ENCODE measurements at regions not wholly inside any gene's neighbourhood (a gene's known extent, or its start where the extent isn't known, plus 50 kb on each side); places are given as distances from the start of the nearest gene placed in this dataset.
"Not testable (repeated sequence)": the region's sequence is repeated elsewhere in the genome, so short reads cannot be mapped to it uniquely, and the experiment has no call there.

DNA sequence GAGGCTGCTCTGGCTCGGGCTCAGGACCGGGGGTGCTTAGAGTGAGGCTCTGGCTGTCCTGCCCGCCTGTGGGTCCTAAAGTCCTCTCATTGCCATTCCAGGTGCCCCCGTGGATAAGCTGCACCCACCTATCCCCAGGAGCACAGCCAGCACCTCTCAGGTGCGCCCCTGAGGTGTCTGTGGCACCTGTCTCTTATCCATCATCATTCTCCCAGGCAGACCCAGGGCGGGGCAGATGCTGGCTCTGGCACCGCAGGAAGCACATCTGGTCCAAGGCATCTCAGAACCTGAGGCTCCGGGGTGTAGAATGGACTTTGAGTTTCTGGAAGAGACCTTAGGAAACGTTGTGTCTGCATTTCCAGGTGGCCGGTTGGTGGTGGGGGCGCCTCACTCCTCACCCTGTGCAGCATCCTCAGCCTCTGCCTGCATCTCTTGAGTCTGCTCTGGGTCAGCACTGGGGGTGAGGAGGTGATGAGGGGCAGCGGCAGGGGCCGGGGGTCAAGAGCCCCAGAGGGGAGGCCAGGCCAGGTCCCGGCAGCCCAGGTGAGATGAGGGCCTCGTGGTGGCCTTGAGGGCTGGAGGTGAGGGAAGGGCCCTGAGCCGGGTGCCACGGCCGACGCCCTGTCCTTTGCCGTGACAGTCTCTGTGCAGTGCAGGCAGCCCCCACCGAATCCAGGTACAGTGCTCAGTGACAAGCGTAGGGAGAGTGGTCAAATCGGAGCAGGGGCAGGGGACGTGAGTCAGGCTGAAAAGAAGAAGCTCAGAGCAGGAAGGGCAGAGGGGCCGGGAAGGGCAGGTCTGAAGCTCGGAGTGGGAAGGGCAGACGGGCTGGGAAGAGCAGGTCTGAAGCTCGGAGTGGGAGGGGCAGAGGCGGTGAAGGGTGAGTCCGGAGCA lies 173.5 kb downstream of the NPIPB11 start:
- in situ Hi-C loops (cut with HindIII; ENCODE audit: low pct_unique_long_range_greater_than_20kb, low sequenced_read_pairs), result no loop called here
- no peak for TF ChIP-seq JUND (IDR thresholded peaks at IDR 0.05; ENCODE audit: low read depth)
- no peak for DNase-seq (ENCODE audit: low read depth in 1 of 2, low spot score in 1 of 2)

DNA sequence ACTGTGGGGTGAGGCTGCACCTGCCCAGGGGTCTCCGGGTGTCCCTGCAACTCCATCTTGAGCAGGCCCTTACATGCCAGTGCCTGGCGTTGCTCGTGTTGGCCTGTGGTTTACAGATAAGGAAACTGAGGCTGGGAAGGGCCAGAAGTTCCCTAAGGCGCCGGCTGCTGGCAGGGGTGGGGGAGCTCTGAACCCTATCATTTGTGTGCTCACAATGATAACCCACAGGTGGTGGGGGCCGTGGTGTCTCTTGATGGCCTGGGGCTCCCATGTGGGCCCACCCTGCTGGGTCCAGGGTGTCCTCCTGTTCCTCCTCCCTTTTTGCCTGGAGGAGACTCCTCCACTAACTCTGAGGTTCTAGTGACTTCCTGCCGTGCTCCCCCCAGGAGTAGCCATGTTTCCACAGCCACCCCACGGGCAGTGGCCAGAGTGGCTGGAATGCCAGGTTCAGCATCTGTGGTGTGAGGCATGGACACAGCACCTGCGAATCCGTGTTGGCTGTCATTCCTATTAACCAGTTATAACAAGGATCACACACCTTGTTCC lies 174.3 kb downstream of the NPIPB11 start:
- DNase-seq (ENCODE audit: low read depth in 1 of 2, low spot score in 1 of 2); in situ Hi-C loops (cut with HindIII; ENCODE audit: low pct_unique_long_range_greater_than_20kb, low sequenced_read_pairs): not testable (repeated sequence)

DNA sequence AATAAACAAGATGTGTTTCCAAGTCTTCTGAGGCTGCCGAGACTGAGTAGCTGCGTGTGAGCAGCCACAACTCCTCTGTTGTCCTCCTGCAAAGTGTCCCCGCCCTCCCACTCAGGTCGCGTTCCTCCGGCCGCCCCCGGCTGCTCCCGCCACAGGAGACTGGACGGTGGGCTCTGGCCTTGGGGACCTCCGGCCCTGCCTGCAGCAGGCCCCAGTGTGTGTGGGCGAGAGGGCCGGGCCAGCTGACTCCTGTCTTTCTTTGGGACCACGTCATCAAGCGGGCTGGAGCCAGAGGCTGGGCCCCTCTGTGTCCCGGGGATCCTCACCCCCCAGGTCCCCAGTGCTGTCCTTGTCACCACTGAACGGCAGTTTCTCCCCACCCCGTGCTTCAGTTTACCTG lies 175.3 kb downstream of the NPIPB11 start:
- DNase-seq (ENCODE audit: low read depth in 1 of 2, low spot score in 1 of 2), result no peak
- in situ Hi-C loops (cut with HindIII; ENCODE audit: low pct_unique_long_range_greater_than_20kb, low sequenced_read_pairs), result no loop called here
- TF ChIP-seq JUND (IDR thresholded peaks at IDR 0.05; ENCODE audit: low read depth), result no peak

DNA sequence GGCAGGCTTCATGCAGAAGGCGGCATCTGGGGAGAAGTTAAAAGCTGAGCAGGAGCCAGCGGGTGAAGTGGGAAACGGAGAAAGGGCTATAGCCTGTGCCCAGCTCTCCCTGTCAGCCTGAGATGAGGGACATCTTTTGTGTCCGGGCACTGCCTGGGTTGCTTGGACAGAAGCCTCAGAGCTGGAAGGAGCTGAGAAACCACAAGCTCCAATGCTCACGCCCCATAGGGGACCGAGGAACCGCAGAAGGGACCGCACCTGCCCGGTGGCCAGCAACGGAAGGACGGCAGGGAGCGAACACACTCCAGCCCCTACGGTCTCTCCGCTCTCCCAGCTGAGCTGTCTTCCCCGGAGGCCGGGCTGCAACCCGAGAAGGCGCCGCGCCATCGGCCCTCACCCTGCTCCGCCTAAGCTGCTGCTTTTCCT lies 175.8 kb downstream of the NPIPB11 start:
- in situ Hi-C loops (cut with HindIII; ENCODE audit: low pct_unique_long_range_greater_than_20kb, low sequenced_read_pairs), result no loop called here
- DNase-seq (ENCODE audit: low read depth in 1 of 2, low spot score in 1 of 2), result no peak
- TF ChIP-seq JUND (IDR thresholded peaks at IDR 0.05; ENCODE audit: low read depth), result no peak

DNA sequence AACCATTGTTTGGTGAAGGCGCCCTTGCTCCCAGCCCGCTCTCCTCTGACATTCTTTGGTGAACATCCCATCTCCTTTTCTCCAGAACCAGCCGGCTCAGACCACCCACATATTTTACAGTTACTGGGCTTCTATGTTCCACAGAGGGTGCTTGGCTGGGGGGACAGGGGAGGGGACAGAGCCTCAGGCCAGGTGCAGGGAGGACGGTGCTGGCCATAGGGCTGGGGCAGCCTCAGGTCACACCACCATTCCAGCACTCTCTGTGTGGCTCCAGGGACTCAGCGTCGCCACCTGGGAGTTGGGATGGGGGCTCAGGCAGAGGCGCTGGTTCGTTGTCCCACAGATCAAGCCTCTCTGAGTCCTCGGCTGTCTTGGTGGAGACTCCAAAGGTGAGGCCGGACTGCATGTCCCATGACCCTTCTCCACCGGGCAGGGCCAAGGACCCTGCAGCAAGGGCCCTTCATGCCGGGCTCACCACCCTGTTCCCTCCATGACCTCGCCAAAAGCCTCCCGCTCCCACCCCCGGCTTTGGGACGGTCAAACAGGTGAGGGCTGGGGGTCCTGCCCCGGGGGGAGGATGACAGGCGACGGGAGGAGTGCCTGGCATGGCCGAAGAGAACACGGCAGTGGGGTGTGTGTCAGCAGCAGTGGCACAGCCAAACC lies 176.4 kb downstream of the NPIPB11 start:
- in situ Hi-C loops (cut with HindIII; ENCODE audit: low pct_unique_long_range_greater_than_20kb, low sequenced_read_pairs), result not testable (repeated sequence)

DNA sequence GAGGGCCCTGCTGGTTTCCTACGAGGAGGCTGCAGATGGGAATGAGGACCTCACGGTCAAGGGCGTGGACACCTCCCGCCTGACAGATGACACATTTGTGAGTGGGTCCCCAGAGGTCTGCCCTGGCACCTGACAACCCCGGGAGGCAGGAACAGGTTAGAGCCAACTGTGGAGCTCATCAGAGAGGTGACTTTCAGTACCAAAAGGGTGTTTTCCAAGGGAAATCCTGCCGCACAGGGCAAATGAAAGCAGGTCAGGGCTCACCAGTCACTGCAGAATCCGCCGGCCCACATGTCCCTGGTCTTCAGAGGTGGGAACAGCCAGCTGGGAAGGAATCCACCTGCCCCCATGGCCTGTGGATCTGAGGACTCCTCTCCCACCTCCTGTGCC lies 176.9 kb downstream of the NPIPB11 start:
- in situ Hi-C loops (cut with HindIII; ENCODE audit: low pct_unique_long_range_greater_than_20kb, low sequenced_read_pairs); DNase-seq (ENCODE audit: low read depth in 1 of 2, low spot score in 1 of 2): not testable (repeated sequence)

More for the DNA sequence above, 176.4 kb downstream of the NPIPB11 start:
- DNase-seq (ENCODE audit: low read depth in 1 of 2, low spot score in 1 of 2), result not testable (repeated sequence)

DNA sequence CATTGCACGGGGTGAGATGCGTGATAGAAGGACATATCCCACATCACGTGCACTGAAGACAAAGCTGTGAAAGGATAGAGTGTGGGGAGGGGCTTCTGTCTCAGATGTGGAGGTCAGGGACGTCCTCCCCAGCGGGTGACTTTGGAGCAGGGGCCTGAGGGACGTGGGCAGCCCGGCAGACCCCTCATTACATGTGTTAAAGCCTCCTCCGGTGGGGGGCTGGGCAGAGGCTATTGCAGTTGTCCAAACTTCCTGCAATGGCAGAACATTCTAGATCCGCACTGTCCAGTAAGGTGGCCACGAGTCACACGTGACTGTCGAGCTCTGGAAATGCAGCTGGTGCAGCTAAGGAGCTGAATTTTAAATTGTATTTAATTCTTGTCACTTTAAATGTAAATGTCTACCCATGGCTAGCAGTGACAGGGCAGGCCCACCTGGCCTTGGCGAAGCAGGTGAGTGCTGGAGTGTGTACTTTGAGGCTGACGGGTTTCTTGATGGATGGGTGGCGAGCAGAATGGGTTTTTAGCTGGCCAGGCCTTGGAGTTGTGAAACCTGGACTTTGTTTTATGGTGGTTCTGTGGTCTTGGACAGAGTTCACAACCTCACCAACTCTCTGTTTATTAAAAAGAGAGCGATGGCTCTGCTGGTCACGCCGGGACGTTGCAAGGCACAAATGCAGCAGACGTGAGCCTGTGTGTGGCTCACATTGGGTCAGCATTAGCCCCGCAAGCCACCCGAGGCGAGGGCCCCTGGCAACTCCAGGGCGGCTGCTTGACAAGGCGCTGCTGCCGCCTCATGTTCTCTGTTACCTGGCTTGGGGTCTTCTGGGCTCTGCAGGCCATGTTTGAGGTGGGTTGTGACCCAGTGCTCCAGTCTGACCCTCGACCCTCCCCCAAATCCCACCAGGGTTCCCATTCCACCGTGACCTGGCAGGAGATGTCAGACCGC lies 177.6 kb downstream of the NPIPB11 start:
- in situ Hi-C loops (cut with HindIII; ENCODE audit: low pct_unique_long_range_greater_than_20kb, low sequenced_read_pairs); DNase-seq (ENCODE audit: low read depth in 1 of 2, low spot score in 1 of 2): not testable (repeated sequence)

DNA sequence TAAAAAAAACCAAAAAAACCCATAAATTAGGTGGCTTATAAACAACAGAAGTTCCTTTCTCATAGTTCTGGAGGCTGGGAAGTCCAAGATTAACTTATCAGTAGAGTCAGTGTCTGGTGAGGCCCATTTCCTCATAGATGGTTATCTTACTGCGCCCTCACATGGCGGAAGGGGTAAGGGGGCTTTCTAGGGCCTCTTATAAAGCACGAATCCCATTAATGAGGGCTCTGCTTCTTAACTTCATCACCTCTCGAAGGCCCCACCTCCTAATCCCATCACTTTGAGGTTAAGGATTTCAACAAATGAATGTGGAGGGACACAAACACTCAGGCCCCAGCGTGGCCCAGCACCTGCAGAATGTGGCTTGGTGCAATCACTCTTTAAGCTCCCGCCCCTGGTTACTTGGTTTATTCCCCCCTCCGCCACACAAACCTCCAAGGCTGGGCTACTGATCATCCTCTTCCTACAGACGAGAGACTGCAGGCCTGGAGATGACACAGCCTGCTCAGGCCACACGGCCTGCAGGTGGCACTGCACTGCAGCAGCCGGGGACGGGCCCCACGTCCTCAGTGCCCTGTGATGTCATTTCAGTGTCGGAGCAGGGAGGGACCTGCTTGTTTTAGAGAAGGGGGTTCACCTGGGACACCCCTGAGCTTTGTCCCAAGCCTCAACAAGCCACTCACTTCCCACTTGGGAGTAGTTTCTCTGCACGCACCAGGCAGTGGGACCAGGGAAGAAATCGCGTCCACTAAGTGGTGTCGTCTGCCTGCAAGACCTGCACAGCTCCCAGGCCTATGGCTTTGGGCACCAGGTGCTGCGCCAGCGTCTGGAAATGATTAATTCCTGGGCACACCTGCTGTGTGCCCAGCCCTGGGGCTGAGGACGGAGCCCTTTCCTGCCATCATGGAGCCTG lies 178.5 kb downstream of the NPIPB11 start:
- in situ Hi-C loops (cut with HindIII; ENCODE audit: low pct_unique_long_range_greater_than_20kb, low sequenced_read_pairs), result not testable (repeated sequence)
- DNase-seq (ENCODE audit: low read depth in 1 of 2, low spot score in 1 of 2), result peak in 1 of 2 experiments; percentile 75

DNA sequence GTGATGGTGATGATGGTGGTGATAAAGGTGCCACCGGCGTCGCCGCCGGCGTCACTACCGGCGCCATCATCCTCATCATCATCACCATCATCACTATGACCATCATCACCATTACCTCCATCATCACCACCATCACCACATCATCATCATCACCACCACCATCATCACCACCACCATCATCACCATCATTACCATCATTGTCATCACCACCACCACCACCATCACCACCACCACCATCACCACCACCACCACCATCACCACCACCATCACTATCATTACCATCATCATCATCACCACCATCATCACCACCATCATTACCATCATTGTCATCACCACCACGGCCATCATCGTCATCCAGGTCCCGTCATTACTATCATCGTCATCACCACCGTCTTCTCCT lies 179.7 kb downstream of the NPIPB11 start:
- DNase-seq (ENCODE audit: low read depth in 1 of 2, low spot score in 1 of 2), result no peak
- TF ChIP-seq JUND (IDR thresholded peaks at IDR 0.05; ENCODE audit: low read depth), result no peak
- in situ Hi-C loops (cut with HindIII; ENCODE audit: low pct_unique_long_range_greater_than_20kb, low sequenced_read_pairs), result no loop called here

DNA sequence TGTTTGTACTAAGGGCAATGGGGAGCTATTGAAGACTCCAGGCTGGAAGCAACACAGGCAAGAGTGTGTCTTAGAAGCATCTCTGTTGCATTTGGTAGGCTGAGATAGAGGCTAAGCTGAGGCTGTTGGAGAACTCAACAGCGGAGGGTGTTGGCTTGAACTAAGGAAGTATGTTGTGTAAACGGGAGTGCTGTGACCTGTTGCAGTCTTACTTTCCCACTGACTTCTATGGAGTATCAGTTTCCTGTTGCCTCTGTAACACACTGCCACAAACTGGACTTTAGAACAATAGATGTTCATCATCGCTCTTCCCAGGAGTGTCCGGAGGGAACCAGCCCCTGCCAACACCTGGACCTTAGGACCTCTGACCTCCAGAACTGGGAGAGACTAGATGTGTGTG lies 181.8 kb downstream of the NPIPB11 start:
- in situ Hi-C loops (cut with HindIII; ENCODE audit: low pct_unique_long_range_greater_than_20kb, low sequenced_read_pairs); DNase-seq (ENCODE audit: low read depth in 1 of 2, low spot score in 1 of 2): not testable (repeated sequence)

DNA sequence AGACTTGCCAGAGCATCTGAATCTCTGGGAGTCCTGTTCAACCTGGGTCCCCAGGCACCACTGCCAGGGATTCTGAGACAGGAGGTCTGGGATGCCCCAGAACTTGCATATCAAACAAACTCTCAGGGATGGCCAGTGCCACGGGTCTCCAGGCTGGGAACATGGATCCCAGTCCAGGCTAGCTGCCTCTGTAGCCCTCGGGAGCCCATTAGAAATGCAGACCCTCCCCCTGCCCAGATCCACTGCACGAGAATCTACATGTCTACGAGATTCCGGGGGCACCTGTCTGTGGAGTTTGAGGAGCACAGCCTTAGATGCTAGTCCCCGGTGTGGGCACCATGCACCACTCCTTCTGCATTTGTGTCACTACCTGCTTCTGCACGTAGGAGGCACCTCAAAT lies 183.9 kb downstream of the NPIPB11 start:
- DNase-seq (ENCODE audit: low read depth in 1 of 2, low spot score in 1 of 2); in situ Hi-C loops (cut with HindIII; ENCODE audit: low pct_unique_long_range_greater_than_20kb, low sequenced_read_pairs): not testable (repeated sequence)

DNA sequence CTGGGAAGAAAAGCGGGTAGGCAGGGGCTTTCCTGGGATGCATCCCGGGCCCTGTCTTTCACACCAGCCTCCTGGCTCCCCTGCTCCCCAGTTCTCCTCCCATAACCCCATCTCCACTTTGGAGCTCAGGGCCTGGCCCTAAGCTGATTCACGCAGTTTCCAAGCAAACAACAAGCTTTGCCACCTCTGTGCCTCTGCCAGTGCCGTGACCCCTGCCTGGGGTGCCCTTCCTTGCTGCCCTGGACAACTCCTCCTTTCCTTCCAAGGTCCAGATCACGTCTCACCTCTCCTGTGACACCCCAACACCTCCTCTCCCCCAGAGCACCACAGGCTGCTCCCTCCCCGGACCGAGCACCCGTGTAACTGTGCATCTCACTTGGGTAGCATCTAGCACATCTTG lies 184.5 kb downstream of the NPIPB11 start:
- DNase-seq (ENCODE audit: low read depth in 1 of 2, low spot score in 1 of 2); in situ Hi-C loops (cut with HindIII; ENCODE audit: low pct_unique_long_range_greater_than_20kb, low sequenced_read_pairs): not testable (repeated sequence)

DNA sequence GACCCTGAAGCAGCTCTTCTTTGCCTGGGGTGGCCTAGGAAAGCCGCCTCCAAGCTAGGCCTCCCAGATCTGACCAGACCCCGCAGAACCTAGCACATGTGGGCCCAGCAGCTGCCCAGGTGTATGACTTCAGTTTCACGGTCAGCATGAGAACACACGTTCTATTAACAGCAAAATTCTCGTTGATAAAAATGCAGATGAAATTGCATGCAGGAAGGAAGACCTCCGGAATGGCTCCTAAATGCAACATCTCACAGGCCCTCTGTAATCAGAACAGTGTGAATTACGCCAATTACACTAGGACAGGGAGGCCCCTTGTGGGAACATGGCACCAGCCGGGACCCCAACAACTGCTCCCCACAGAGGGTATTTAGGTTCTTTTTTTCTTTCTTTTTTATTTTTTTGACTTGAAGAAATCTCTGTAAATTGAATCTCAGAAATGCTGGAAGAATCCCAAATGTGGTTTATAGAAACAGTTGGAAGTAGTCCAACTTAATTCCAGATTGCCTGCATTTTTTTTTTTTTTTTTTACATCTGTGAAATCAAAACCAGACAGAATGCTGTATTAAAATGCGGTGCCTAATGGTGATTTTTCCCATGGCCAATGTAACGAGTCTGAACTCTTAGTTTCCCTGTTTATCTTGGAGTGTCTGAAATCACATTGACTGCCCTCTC lies 185.1 kb downstream of the NPIPB11 start:
- DNase-seq (ENCODE audit: low read depth in 1 of 2, low spot score in 1 of 2), result not testable (repeated sequence)

DNA sequence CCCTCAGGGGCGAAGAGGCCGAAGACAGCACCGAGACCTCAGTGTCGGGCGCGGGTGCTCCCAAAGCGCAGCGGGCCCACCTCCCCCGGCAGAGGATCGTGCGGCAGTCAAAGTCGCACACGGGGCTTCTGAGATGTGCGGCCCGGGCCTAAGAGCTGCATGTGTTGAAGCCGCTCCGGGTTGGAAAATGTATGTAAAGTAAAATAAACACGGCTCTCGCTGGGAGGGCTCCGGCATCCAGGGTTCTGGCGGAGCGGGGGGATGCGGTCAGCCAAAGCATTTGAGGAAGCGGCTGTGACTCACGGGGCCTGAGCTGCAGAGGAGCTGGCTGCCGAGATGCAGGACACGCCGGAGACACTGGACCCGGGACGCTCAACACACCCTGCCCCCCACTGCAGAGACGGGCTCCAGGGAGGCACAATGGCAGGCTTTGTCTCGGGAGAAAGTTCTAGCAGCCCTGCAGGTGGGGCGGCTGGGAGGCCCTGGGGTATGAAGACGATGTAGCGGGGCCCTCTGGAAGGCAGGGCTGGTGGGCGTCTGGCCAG lies 185.8 kb downstream of the NPIPB11 start:
- in situ Hi-C loops (cut with HindIII; ENCODE audit: low pct_unique_long_range_greater_than_20kb, low sequenced_read_pairs); DNase-seq (ENCODE audit: low read depth in 1 of 2, low spot score in 1 of 2): not testable (repeated sequence)

More for the DNA sequence above, 185.1 kb downstream of the NPIPB11 start:
- in situ Hi-C loops (cut with HindIII; ENCODE audit: low pct_unique_long_range_greater_than_20kb, low sequenced_read_pairs), result not testable (repeated sequence)

DNA sequence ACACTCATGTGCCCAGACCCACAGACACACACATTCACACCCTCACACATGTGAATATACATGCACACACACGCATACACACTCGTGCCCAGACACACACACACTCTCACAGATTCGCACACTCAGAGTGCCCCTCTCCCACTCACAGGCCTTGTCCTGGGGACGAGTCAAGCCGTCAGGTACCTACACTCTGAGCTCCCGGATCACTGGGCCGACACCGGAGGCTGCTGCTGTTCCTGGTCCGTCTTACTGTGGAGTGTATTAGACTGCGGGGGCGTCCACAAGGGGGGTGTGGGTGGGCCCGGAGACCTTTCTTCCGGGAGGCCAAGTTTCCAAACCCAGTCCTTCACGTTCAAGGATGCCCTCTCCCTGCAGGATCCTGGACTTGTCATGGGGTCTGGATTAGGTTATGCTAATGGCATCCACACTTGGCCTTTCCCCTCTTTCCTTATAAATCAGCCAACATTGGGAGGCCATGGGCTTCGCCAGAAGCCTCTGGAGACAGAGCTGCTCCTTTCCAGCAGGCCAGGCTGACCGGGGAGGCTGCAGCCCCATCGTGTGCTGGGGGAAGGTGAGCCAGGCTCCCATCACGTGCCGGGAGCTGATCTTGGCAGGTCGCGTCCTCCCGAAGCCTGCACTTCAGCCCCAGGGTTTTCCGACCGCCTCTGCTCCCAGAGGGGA lies 186.4 kb downstream of the NPIPB11 start:
- DNase-seq (ENCODE audit: low read depth in 1 of 2, low spot score in 1 of 2); in situ Hi-C loops (cut with HindIII; ENCODE audit: low pct_unique_long_range_greater_than_20kb, low sequenced_read_pairs): not testable (repeated sequence)

Measured in T47D (cell line).